Colonic mucosa (tissue), 4 donors: ENCODE measurements at regions not wholly inside any gene's neighbourhood (a gene's known extent, or its start where the extent isn't known, plus 50 kb on each side); places are given as distances from the start of the nearest gene placed in this dataset.
"Not testable (repeated sequence)": the region's sequence is repeated elsewhere in the genome, so short reads cannot be mapped to it uniquely, and the experiment has no call there.

Experiments
- DNase-seq: peaks from one replicate; pipeline ENCODE4 v3.0.0-alpha.2; 2020
- H3K27ac ChIP-seq: fragments of 200-600 bp; one replicate; pipeline ENCODE4 v1.8.0; 2021
- H3K27me3 ChIP-seq: fragments of 200-600 bp; one replicate; pipeline ENCODE4 v1.8.0; 2021
- H3K36me3 ChIP-seq: fragments of 200-600 bp; one replicate; pipeline ENCODE4 v1.8.0; 2021
- H3K4me1 ChIP-seq: fragments of 200-600 bp; one replicate; pipeline ENCODE4 v1.8.0; 2021; ENCODE audit warnings: mild to moderate bottlenecking
- H3K4me3 ChIP-seq: fragments of 200-600 bp; one replicate; pipeline ENCODE4 v1.8.0; 2021
- H3K9ac ChIP-seq, 2 donors: one replicate each; pipeline ENCODE4 v1.7.0; 2013; ENCODE audit warnings: control low read depth in 2 of 2, low read depth in 2 of 2, low read length in 2 of 2
- H3K9me3 ChIP-seq: fragments of 200-600 bp; one replicate; pipeline ENCODE4 v1.8.0; 2021
- CTCF ChIP-seq: fragments of 200-600 bp; IDR thresholded peaks from one replicate; pipeline ENCODE4 v1.8.0; 2022; ENCODE audit warnings: antibody characterized with exemption, mild to moderate bottlenecking
- intact Hi-C: fragments of 100-400 bp; cut with DNase I; formaldehyde crosslinking; loops from one replicate; pipeline ENCODE4 v1.14.1; 2022
- donor health status: healthy.
- donor health status: DM: no; HTN: no; CAD: no.
- donor health status: DM: no; HTN: no; CAD: no.

- no peak for TF ChIP-seq CTCF
- intact Hi-C loops = no loop called here
- Histone ChIP-seq H3K9me3 (no peaks in the 10 kb centered on the region), H3K27ac (no peak overlapping the region), H3K27me3 (no peaks in the 10 kb centered on the region), H3K4me1 (no peaks in the 10 kb centered on the region), H3K36me3 (no peaks in the 10 kb centered on the region), H3K9ac (no peak overlapping the region), H3K4me3 (no peak overlapping the region)
- no peak for DNase-seq
Observed at GRCh38 chr2:49737606-49738005, 583.3 kb upstream of the FSHR start.

- not testable (repeated sequence) for H3K4me1 ChIP-seq, H3K4me3 ChIP-seq, DNase-seq
Observed at GRCh38 chr2:49732924-49733323, 578.6 kb upstream of the FSHR start.

GRCh38 chr2:49719241-49719640, 564.9 kb upstream of the FSHR start:
- TF ChIP-seq CTCF = no peak
- H3K9me3 ChIP-seq = no peaks in the 10 kb centered on the region
- intact Hi-C loops = no loop called here
- no peak overlapping the region for H3K4me3 ChIP-seq
- no peak overlapping the region for H3K27ac ChIP-seq
- no peak overlapping the region for H3K9ac ChIP-seq
- H3K4me1 ChIP-seq = no peaks in the 10 kb centered on the region
- H3K36me3 ChIP-seq = no peaks in the 10 kb centered on the region
- DNase-seq = no peak
- no peaks in the 10 kb centered on the region for H3K27me3 ChIP-seq

More at GRCh38 chr2:49732924-49733323, 578.6 kb upstream of the FSHR start:
- H3K9me3 ChIP-seq, H3K27me3 ChIP-seq, H3K9ac ChIP-seq, H3K36me3 ChIP-seq, H3K27ac ChIP-seq, intact Hi-C loops: not testable (repeated sequence)

GRCh38 chr2:49715597-49715996, 561.3 kb upstream of the FSHR start:
- Histone ChIP-seq H3K27ac (no peak overlapping the region), H3K36me3 (no peaks in the 10 kb centered on the region), H3K27me3 (no peaks in the 10 kb centered on the region), H3K4me3 (no peak overlapping the region), H3K9ac (no peak overlapping the region), H3K9me3 (no peaks in the 10 kb centered on the region), H3K4me1 (no peaks in the 10 kb centered on the region)
- DNase-seq = no peak
- intact Hi-C loops = no loop called here
- TF ChIP-seq CTCF = no peak

GRCh38 chr2:49714454-49714853, 560.1 kb upstream of the FSHR start:
- no peak for TF ChIP-seq CTCF
- H3K27ac ChIP-seq = no peak overlapping the region
- DNase-seq = no peak
- H3K4me1 ChIP-seq = no peaks in the 10 kb centered on the region
- H3K9ac ChIP-seq = no peak overlapping the region
- H3K4me3 ChIP-seq = no peak overlapping the region
- no peaks in the 10 kb centered on the region for H3K27me3 ChIP-seq
- H3K9me3 ChIP-seq = no peaks in the 10 kb centered on the region
- intact Hi-C loops = no loop called here
- no peaks in the 10 kb centered on the region for H3K36me3 ChIP-seq

- no peak for TF ChIP-seq CTCF
- H3K36me3 ChIP-seq = no peaks in the 10 kb centered on the region
- H3K4me3 ChIP-seq = no peak overlapping the region
- no peak overlapping the region for H3K9ac ChIP-seq
- intact Hi-C loops = no loop called here
- H3K27ac ChIP-seq = no peak overlapping the region
- H3K9me3 ChIP-seq = no peaks in the 10 kb centered on the region
- DNase-seq = no peak
- H3K27me3 ChIP-seq = no peaks in the 10 kb centered on the region
- H3K4me1 ChIP-seq = no peaks in the 10 kb centered on the region
Observed at GRCh38 chr2:49702740-49703139, 548.4 kb upstream of the FSHR start.
